Small intestine (tissue), 7 donors: ENCODE measurements at regions not wholly inside any gene's neighbourhood (a gene's known extent, or its start where the extent isn't known, plus 50 kb on each side); places are given as distances from the start of the nearest gene placed in this dataset.

Source experiments
- DNase-seq, 2 donors: peaks; one replicate each; pipeline versions ENCODE4 v3.0.0 to v3.0.0-alpha.2; 2013
- FAIRE-seq: peaks from 2 replicates; lab custom pipeline; 2012; peaks lifted over from hg19 to GRCh38; lab: Jason Lieb, UNC
- H3K27ac ChIP-seq, 3 donors: one replicate each; pipeline ENCODE4 v1.5.1; 2013; ENCODE audit warnings: low read length in 2 of 3, mild to moderate bottlenecking in 2 of 3, control low read depth in 1 of 3, inconsistent platforms in 1 of 3, low read depth in 1 of 3, moderate library complexity in 1 of 3
- H3K27me3 ChIP-seq, 3 donors: one replicate each; pipeline ENCODE4 v1.6.1; 2013; ENCODE audit warnings: low read length in 3 of 3, inconsistent platforms in 1 of 3; ENCODE audit not compliant: control insufficient read depth in 3 of 3, insufficient read depth in 3 of 3
- H3K36me3 ChIP-seq, 3 donors: one replicate each; pipeline ENCODE4 v1.6.1; 2013; ENCODE audit warnings: low read length in 3 of 3, inconsistent platforms in 1 of 3, low read depth in 1 of 3, mild to moderate bottlenecking in 1 of 3, moderate library complexity in 1 of 3; ENCODE audit not compliant: control insufficient read depth in 3 of 3, insufficient read depth in 2 of 3
- H3K4me1 ChIP-seq, 3 donors: one replicate each; pipeline ENCODE4 v1.6.1; 2013; ENCODE audit warnings: low read length in 2 of 3, inconsistent platforms in 1 of 3, low read depth in 1 of 3, mild to moderate bottlenecking in 1 of 3, moderate library complexity in 1 of 3; ENCODE audit not compliant: control insufficient read depth in 3 of 3, insufficient read depth in 2 of 3
- H3K4me3 ChIP-seq, 3 donors: one replicate each; pipeline ENCODE4 v1.5.1; 2013; ENCODE audit warnings: low read length in 3 of 3, control low read depth in 1 of 3, inconsistent platforms in 1 of 3, low read depth in 1 of 3, mild to moderate bottlenecking in 1 of 3, moderate library complexity in 1 of 3
- H3K9me3 ChIP-seq, 2 donors: one replicate each; pipeline ENCODE4 v1.6.1; 2013; ENCODE audit warnings: low read depth in 1 of 2, low read length in 1 of 2; ENCODE audit not compliant: control insufficient read depth in 2 of 2, insufficient read depth in 1 of 2
- WGBS, 3 donors: extraction: QIAGEN DNeasy Blood & Tissue Kit; methylation state at CpG; one replicate each; pipeline ENCODE4 v1.1.7; 2013; 5-methylcytosine and 5-hydroxymethylcytosine counted together
- donor health status: healthy with polysubstance abuse.
- donor health status: control.
- donor health status: control.
- donor health status: Bipolar disorder and iron deficiency.
- donor health status: healthy.

GRCh38 chr16:85362443-85362842, 250.2 kb upstream of the CIBAR2 start:
- Histone ChIP-seq H3K4me3 (no peak overlapping the region), H3K9me3 (peaks cover 0 to 5% of the 10 kb centered on the region in 2 donors), H3K27me3 (no peaks in the 10 kb centered on the region), H3K4me1 (peaks cover 0 to 55% (median 4%) of the 10 kb centered on the region in 3 donors), H3K36me3 (peaks cover 0 to 70% (median 0%) of the 10 kb centered on the region in 3 donors), H3K27ac (peak overlapping the region in 1 of 3 donors; percentile 39)
- DNase-seq (peak; percentile 39 to 71), FAIRE-seq (no peak)
- WGBS, 3 donors = 49 to 74% (median 50%) methylated on average over 6 of the region's 6 CpGs

GRCh38 chr16:85363427-85363826, 249.7 kb upstream of the GSE1 start:
- no peak overlapping the region for H3K4me3 ChIP-seq
- peaks cover 0 to 51% (median 4%) of the 10 kb centered on the region in 3 donors for H3K4me1 ChIP-seq
- no peak overlapping the region for H3K27ac ChIP-seq
- no peaks in the 10 kb centered on the region for H3K27me3 ChIP-seq
- H3K36me3 ChIP-seq = peaks cover 0 to 61% (median 0%) of the 10 kb centered on the region in 3 donors
- no peak for DNase-seq
- no peak for FAIRE-seq
- WGBS, 3 donors = 87 to 88% (median 88%) methylated on average over 5 of the region's 5 CpGs
- H3K9me3 ChIP-seq = peaks cover 0 to 5% of the 10 kb centered on the region in 2 donors

- FAIRE-seq (no peak), DNase-seq (no peak)
- H3K4me1 ChIP-seq = peaks cover 0 to 46% (median 4%) of the 10 kb centered on the region in 3 donors
- peaks cover 0 to 57% (median 0%) of the 10 kb centered on the region in 3 donors for H3K36me3 ChIP-seq
- 75 to 92% (median 84%) methylated on average over 9 to 10 of the region's 10 CpGs for WGBS, 3 donors
- H3K27me3 ChIP-seq = no peaks in the 10 kb centered on the region
- peaks cover 0 to 5% of the 10 kb centered on the region in 2 donors for H3K9me3 ChIP-seq
- no peak overlapping the region for H3K4me3 ChIP-seq
- no peak overlapping the region for H3K27ac ChIP-seq
Measured at GRCh38 chr16:85363881-85364280, 249.2 kb upstream of the GSE1 start.

GRCh38 chr16:85364323-85365040, 248.6 kb upstream of the GSE1 start:
- Histone ChIP-seq H3K36me3 (peaks cover 0 to 51% (median 0%) of the 10 kb centered on the region in 3 donors), H3K9me3 (peaks cover 0 to 5% of the 10 kb centered on the region in 2 donors), H3K27ac (no peak overlapping the region), H3K4me3 (no peak overlapping the region), H3K4me1 (peaks cover 0 to 40% (median 4%) of the 10 kb centered on the region in 3 donors), H3K27me3 (no peaks in the 10 kb centered on the region)
- no peak for DNase-seq
- 80 to 86% (median 82%) methylated on average over 21 of the region's 21 CpGs for WGBS, 3 donors
- FAIRE-seq = no peak

- peak in 1 of 2 donors; percentile 54 for DNase-seq
- H3K27ac ChIP-seq = no peak overlapping the region
- WGBS, 3 donors = 70 to 81% (median 79%) methylated on average over 9 to 11 of the region's 11 CpGs
- H3K4me3 ChIP-seq = no peak overlapping the region
- no peaks in the 10 kb centered on the region for H3K27me3 ChIP-seq
- no peak for FAIRE-seq
- H3K4me1 ChIP-seq = peaks cover 0 to 38% (median 4%) of the 10 kb centered on the region in 3 donors
- peaks cover 0 to 45% (median 0%) of the 10 kb centered on the region in 3 donors for H3K36me3 ChIP-seq
- peaks cover 0 to 5% of the 10 kb centered on the region in 2 donors for H3K9me3 ChIP-seq
Measured at GRCh38 chr16:85365120-85365519, 248.0 kb upstream of the GSE1 start.

- Histone ChIP-seq H3K9me3 (peaks cover 0 to 5% of the 10 kb centered on the region in 2 donors), H3K27ac (peak overlapping the region in 1 of 3 donors; percentile 0), H3K27me3 (no peaks in the 10 kb centered on the region), H3K36me3 (peaks cover 0 to 48% (median 0%) of the 10 kb centered on the region in 3 donors), H3K4me3 (no peak overlapping the region), H3K4me1 (peaks cover 0 to 33% (median 4%) of the 10 kb centered on the region in 3 donors)
- no peak for FAIRE-seq
- no peak for DNase-seq
- 76 to 81% (median 79%) methylated on average over 22 of the region's 22 CpGs for WGBS, 3 donors
Measured at GRCh38 chr16:85366031-85366763, 246.9 kb upstream of the GSE1 start.

GRCh38 chr16:85367485-85367884, 245.6 kb upstream of the GSE1 start:
- WGBS, 3 donors = 74 to 87% (median 82%) methylated on average over 11 to 12 of the region's 12 CpGs
- H3K4me3 ChIP-seq = no peak overlapping the region
- peaks cover 0 to 5% of the 10 kb centered on the region in 2 donors for H3K9me3 ChIP-seq
- DNase-seq = no peak
- peaks cover 0 to 49% (median 0%) of the 10 kb centered on the region in 3 donors for H3K36me3 ChIP-seq
- FAIRE-seq = no peak
- peaks cover 0 to 21% (median 3%) of the 10 kb centered on the region in 3 donors for H3K4me1 ChIP-seq
- H3K27ac ChIP-seq = no peak overlapping the region
- no peaks in the 10 kb centered on the region for H3K27me3 ChIP-seq

GRCh38 chr16:85369060-85369459, 244.1 kb upstream of the GSE1 start:
- Histone ChIP-seq H3K4me3 (no peak overlapping the region), H3K4me1 (peaks cover 0 to 19% (median 0%) of the 10 kb centered on the region in 3 donors), H3K27ac (no peak overlapping the region), H3K36me3 (peaks cover 0 to 44% (median 0%) of the 10 kb centered on the region in 3 donors), H3K27me3 (no peaks in the 10 kb centered on the region), H3K9me3 (peaks cover 0 to 3% of the 10 kb centered on the region in 2 donors)
- 67 to 86% (median 81%) methylated on average over 7 of the region's 7 CpGs for WGBS, 3 donors
- DNase-seq = no peak
- no peak for FAIRE-seq
